COLO829 (cell line): ENCODE measurements at regions not wholly inside any gene's neighbourhood (a gene's known extent, or its start where the extent isn't known, plus 50 kb on each side); places are given as distances from the start of the nearest gene placed in this dataset.

Experiments used
- DNase-seq: peaks from one replicate; pipeline ENCODE4 v3.0.0; 2012; ENCODE audit warnings: low spot score

DNA sequence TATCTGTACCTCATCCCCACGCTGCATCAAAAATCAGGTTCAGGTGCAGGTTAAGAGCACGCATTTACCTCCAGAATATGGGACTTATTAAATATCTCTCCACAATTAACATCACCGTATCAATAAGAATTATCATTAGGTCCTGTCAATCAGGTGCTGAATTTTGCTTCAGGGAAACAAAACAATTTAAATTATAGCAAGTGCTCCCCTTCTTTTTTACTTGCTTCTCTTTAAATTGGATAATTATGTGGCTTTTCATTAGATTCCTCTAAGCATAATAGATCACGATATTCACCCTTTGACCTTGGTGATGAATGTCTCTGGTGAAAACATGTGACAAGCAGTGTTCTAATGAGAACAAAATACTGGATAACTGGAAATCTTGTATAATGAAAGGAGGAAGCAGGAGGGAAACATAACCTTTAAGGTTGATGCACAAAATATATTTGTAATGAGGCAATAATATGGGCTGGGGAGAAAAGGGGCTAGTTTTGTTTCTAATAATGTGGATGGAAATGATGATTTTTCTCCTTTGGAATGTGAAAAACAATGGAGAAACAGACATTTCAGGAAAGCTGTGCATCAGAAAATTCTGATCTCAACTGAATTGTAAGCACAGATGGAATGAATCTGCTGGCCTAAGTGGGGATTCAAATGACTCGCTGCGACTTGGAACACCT is 166.9 kb downstream of the SNX10 start:
- no peak for DNase-seq

DNA sequence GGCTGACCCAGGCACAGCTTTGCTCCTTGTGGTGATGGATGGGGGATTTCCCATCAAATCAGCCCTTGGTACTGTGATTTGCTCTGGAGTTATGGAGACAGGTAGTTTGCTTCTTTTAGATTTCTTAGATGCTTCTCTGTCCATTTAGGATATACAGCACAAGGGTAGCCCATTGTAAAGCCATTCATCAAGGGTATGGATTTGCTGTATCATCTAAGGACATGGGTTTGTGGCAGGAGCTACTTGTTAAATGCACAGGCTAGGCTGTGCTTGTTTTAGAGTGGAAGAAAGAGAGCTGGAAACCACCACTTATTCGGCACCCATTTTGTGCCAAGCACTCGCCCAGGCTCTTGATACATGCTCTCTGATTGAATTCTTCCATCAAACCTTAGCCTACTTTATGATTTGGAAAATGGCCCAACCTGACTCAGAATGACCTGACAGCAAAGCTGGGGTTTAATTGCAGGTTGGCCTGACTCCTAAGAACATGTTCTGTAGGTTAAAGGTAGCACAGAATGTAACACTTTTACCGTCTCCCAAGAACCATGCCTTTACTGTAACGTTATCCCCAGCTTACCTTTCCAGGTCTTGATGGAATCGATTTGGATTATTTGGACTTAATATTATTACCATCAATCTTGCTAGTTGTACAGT is 168.0 kb downstream of the SNX10 start:
- no peak for DNase-seq

DNA sequence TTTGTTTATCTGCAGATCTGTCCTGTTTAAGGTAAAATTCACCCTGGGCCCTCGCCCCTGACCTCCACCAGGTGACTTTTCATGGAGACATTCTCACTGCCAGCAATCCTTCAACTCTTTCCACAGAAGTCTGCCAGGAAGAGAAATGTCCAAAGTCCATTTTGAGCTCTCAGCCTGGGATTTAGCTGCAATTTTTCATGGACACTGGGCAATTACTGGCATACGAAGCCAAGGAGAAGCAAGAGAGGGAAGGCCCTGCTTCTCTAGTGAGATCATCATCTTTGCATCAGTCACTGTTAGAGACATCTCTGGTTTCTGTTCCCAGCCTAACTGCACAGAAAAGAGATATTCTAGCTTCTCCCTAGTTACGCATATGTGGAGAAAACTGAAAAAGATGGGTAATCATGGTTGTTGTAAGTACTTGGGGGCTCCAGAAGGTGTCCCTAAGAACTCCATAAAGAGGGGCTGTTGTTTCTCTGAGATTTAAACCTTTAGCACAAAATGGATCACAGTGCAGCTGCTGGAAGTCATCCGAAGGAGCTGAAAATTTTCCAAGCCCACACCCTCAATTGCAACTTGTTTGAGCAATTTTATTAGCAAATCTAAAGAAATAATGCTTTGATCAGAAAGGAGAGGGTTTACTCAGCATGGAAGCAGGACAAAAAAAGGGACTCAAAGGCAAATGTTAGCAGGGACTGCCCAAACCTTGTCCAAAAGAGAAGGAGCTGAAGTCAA is 168.9 kb downstream of the SNX10 start:
- no peak for DNase-seq

DNA sequence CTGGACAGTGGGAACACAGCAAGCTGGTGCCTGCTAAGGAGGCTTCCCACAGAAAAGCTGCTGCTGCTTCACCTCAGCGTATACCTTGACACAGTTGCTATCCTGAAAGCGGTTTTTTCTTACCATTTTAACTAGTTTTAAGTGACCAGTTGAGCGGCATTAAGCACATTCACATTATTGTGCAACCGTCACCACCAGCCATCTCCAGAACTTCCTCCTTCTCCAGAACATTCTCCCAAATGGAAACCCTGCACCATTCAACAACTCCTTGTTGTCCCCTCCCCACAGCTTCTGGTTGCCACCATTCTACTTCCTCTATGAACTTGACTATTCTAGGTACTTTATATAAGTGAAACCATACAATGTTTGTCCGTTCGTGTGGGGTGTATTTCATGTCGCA is 169.9 kb downstream of the SNX10 start:
- DNase-seq: no peak

DNA sequence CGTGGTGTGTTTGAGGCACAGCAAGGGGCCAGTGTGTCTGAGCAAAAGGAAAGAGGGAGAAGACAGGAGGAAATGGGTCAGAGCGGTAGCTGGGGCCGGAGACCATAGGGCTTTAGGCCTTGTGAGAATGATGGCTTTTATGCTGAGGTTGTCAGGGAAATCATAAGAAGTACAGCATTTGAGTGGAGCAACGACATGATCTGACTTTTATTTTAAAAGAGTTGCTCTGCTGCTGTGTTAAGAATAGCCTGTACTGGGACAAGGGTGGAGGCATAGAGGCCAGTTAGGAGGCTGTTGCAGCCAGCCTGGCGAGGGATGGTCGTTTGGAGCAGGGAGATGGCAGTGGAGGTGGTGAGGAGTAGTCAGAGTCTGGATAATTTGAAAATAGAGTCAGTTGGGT is 174.3 kb downstream of the SNX10 start:
- no peak for DNase-seq

DNA sequence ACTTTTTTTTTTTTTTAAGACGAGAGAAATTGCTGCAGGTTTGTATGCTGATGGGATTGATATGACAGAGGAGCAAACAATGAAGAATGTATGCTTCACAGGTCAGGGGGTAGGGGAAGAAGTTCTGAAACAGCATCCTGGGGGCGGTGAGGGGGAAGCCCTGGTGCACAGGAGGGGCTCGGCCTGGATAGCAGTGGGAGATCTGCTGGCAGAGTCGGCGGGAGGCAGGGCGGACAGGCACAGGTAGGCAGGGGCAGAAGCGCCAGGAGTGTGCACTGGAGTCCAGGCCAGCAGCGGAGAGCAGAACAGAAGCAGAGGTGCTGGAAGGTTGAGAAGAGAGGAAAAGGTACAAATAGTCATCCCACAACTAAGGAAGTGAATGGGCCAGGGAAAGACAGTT is 175.4 kb downstream of the SNX10 start:
- DNase-seq: no peak

DNA sequence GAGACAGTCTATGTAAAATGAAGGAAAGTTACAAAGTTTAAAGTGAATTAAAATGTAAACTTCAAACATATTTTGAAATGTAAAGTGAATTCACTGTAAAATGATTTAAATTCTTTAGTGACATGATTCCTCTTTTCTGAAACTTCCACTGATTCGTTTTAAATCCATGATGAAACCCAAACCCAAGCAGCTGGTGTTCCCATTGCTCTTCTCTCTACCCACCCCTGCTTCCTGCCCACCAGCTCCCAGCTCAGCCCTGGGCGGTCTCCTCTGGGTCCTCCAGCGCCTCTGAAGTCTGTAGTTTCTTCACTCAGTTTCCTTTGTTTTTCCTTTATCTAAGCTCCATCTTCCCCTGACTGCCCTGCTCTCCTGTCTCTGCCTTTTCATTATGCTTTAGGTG is 175.9 kb downstream of the SNX10 start:
- no peak for DNase-seq

DNA sequence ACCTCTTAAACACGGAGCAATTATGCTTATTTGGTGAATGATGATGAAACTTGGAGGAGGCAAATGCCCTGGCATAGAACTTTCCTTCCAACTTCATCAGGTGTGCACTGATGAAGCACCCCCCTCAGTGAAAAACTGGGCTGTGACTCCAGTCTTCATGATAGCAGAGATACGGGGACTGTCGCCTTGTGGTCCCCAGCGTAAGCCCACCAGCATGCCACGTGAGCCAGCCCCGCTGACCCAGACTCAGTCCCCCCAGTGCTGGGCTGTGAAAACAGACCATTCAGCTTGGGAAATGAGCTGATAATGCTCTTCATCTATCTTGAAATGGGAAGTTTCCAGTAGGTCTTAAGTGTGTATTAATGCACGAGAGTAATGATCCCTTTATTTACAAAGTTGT is 177.0 kb downstream of the SNX10 start:
- no peak for DNase-seq

DNA sequence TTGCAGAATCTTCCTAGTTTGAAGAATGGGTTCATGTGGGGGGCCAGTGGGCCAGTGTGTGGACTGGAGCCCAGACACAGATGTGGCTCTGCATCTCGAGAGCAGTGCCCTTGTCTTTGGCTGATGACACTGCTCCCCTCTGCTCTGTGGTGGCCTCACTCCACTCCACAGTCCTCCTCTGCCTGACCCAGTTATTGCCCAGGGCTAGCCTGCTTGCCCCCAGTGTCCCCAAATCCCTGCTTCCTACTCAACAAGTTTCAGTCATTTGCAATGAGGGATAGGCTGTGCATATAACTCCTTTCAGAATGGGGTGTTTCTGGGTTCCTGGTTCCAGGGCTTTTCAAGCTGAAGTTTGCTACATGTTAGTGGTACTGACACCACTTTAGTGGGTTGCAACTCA is 177.5 kb downstream of the SNX10 start:
- no peak for DNase-seq

DNA sequence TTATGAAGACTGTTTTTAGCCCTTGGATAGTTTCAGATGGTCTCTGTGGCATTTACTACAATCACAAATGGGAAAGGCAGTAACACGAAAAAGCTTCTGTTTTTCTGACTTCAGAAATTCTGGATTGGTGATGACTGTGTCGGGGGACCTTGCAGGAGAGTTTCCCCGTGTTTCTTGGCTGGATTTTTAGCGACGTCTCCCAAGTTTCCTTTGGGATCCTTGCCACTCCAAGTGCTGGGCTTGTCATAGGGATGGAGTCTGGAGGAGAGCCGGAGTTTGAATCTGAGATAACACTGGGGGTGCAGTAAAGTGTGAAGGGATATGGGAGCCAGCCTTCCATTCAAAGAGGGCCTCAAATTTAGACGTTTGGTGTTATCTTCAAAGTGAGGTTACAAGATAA is 179.0 kb downstream of the SNX10 start:
- DNase-seq: no peak

DNA sequence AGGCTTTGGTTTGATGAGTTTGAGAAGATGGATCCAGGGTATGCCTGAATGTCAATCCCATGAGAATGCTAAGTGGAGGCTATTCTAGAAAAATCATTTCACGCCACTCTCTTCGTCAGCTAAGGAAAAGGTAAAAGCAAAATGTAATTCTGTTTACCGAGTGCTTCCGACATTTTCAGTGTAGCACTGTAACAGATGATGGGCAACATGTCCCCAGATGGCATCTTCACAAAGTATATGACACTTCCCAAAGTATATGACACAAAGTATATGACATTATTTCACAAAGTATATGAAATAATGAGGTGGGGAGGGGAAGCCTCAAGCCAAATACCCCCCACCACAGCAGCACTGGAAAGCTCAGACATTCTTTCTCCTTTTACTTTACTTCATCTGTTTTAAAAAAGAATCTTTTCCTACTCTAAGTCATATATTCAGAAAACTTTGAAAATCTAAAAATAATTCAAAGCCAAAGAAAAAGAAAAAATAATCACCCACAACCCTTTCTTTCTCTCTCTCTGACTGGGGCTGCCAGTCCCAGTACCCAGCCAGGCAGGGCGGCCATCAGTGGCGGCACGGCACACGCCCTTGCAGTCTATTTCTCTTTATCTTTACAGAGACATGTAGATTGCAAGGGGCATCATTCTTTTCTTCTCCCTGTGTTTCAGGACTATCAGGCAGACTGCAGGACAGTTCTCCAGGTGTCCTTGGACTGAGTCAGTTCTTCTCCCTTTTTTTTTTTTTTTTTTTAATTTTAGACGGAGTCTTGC is 179.8 kb downstream of the SNX10 start:
- no peak for DNase-seq

DNA sequence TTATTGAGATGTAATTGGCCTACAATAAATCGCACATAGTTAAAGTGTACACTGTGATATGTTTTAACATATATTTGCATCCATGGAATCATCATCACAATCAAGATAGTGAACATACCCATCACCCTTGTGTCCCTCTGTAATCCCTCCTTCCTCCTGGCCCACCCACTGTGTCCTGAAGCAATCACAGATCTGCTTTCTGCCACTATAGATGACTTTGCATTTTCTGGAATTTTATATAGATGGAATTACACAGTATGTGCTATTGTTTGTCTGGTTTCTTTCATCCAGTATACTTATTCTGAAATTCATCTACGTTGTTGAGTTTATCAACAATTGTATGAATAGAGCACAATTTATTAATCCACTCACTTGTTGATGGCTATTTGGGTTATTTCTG is 181.3 kb downstream of the SNX10 start:
- DNase-seq: no peak

DNA sequence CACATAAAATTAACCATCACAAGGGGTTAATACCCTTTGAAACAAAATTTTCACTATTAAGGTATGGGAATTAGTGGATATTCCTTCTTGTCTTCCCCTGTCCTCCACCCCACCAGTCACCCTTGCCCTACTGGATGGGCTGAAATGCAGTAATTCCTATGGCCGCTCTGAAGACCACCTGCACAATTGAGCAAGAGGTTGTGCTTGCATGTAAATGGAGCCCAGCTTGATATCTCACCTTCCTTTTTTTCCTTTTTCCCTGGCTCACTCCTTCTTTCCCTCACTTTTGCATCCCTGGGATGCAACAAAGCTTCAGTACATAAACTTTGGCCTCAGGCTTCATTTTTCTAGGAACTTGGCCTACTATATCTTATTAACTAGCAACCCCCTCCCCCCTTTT is 184.6 kb downstream of the SNX10 start:
- DNase-seq: no peak

DNA sequence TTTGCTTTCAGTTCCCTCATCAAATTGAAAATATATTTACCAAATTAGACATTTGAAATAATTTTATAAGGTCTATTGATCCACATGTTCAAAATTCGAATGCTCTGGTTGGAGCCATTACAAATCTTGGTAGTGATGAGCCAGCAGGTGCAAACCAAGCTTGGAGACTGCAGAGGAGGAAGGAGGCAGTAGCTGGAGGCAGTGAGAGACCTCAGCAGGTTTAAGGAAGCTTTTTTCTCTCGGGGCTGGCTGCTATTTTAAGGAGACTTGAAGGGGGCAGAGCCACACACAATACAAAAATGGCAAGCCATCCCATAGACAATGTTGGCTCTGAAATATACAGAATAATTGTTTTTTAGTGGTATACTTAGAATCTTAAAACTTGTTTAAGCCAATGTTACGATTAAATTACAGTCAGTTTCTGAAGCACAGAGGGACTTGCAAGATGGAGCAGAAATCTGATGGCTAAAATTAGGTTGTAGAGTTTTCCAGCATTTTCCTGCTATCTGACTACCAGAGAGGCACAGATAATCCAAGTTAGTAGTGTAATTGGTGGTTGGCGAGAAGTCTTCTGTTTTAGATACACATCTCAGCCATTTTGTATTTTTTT is 185.8 kb downstream of the SNX10 start:
- DNase-seq: no peak

DNA sequence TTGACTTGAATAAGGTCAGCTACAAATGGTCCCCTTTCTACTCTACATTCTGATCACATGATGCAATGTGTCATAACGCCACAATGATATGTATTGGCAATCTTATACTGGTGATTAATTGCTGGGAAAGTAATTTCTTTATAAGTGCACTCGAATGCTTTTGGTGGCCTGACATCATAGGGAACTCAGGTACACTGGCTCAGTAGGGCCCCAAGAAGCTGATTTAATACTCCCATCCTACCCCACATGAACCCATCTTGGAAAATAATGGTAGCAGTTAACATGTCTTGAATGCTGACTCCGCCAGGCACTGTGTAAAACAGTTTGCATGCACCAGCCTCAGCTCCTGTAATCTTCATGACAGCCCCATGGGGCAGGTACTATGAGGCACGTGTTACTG is 186.9 kb downstream of the SNX10 start:
- DNase-seq: no peak

DNA sequence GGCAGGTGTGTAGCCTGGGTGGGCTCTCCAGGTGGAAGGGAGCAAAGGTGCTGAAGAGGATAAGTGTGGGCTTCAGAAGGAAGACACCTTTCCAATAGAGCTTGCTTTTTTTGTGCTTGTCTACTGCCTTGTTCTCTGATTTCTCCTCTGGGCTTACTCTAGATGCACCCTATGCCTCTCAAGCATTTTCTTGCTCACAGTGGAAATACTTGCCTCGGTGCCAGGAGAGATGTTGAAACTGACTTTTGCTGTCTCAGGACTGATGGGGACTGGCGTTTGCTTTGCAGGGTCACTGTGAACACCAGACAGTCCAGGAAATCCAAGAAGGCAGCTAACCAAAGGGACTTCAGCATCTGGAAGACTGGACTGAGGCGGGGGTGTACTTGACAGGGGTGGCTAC is 187.9 kb downstream of the SNX10 start:
- DNase-seq: no peak

DNA sequence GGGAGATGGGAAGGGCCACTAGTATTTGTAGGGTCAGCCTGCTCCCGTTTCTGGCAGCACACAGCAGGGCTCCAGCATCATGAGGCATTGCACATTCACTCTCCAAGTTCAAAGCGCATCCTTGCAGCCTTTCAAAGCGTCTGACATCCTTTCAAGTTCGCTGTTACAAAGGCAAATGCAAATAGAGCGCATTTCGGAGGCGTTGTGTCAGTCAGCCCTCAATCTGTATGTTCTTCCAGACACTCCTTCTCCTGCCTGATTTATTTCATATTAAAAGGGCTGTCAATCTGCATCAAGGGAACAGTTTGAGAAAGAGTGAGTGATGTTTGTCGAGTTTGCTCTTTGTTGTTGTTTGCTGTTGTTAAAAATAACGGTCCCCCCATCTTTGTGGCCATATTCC is 188.5 kb downstream of the SNX10 start:
- no peak for DNase-seq

DNA sequence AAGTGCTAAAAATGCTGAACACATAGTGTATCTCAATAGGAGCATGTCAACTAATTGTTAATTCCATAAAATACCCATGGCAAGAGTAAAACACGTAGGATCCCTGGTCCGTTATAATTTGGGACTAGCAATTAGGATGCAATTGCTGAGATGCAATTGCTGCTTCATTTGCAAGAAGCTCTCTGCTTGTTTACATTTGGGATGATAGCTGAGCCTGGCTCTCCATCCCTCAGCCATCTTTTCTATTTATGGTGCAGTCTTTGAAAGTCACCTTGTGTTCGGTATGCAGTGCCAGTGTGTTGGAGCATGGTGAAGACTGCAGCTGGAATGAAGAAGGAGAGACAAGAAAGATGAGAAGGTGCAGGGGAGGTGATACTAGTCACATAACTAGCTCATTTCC is 191.3 kb downstream of the SNX10 start:
- no peak for DNase-seq

DNA sequence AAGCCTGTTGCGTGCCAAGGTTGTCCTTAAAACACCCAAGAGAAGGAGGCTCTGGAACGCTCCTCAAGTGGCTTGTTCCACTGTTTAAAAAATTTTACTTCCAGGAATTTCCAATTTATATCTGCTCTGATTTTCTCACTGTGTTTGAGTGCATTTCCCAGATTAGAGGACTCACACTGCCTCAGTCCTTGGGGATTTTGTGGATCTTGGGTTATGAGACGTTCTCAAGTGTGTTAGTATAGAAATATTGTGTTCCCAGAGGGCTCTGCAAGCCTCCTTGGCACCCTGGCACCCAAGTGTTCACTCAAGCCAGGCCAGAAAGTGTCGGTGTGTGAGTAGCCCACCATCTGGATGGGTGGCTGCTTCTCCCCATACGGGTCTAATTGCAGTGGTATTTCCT is 192.2 kb downstream of the SNX10 start:
- DNase-seq: no peak

DNA sequence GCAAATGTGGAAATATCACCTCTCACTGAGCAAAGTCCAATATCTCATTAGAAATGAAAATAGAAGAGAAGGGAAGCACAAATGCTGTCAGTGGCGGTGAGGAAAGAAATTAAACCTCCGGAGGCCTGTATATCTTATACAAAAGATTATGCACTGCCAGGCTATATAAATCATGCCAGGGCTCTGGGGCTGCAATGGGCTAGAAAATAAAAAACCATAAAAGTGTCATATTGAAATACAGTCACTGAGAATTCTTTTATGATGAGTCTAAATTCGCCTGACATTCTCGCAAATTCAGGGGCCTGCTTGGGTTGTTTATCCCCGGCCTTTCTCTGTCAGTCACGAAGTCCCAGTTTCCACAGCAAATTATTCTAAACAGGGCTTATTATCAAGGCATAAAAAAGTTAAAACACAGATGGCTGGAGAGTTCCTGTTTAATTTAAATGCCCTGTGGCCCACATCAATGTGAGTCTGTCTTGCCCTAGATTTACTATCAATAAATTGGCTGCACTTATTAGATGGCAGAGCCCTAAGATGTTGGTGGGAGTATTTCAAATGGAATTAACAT is 193.8 kb downstream of the SNX10 start:
- DNase-seq: no peak

DNA sequence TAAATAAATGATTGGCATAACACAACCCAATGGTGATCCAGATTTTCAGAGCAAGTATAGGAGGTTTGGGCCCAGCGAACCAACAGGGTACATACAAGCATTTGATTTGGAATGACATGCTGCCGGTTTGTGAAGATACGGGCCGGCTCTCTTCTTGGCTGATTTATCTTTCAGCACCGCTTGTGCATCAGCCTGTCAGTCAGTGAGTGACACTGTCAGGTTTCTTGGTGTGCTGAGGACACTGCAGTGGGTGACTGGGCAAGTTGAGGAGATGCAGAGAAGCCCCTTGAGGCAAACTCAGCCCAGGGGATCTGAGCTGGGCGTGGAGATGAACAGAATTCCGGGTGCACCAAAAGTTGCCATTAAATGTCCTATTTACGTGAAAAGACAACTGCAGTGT is 194.5 kb downstream of the SNX10 start:
- no peak for DNase-seq
